ENCODE measurements at regions not wholly inside any gene's neighbourhood (a gene's known extent, or its start where the extent isn't known, plus 50 kb on each side); places are given as distances from the start of the nearest gene placed in this dataset.

DNA sequence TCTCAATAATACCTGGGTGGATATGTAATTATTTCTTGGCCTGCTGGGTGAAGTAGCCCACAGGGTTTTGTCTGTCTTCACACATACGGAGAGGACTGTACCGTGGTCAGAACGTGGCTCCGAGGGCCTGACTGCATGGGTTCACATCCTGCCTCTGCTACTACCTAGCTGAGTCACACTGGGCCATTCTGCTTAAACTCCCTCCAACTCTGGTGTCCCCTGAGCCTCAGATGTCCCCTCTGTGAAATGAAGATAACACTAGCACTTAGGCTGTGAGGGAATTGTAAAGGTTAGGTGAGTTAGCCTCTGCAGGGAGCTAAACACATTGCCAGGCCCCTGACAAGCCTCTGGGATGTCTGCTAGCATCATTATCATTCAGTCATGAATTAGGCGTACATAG, 120.1 kb upstream of the NABP1 start:
- TF ChIP-seq EZH2phosphoT487 (IDR thresholded peaks at IDR 0.05; ENCODE audit: low read depth, severe bottlenecking, unreplicated experiment) = no peak
- TF ChIP-seq CTCF (IDR thresholded peaks at IDR 0.05; ENCODE audit: poor library complexity) = no peak

Measured in hepatocyte (in vitro differentiated cells).